Spleen (tissue), 11 donors: ENCODE measurements at regions not wholly inside any gene's neighbourhood (a gene's known extent, or its start where the extent isn't known, plus 50 kb on each side); places are given as distances from the start of the nearest gene placed in this dataset.

Experiments used
- DNase-seq: peaks from one replicate; pipeline ENCODE4 v3.0.0-alpha.2; 2020
- H3K27ac ChIP-seq, 8 donors: fragments of 200-600 bp; sonication (generic) in 7 of 8; 1 replicate in 4 of 8; 2 replicates in 4 of 8; pipeline versions ENCODE4 v1.5.0 to v1.8.0; 2016 to 2021; ENCODE audit warnings: inconsistent platforms in 4 of 8, mild to moderate bottlenecking in 4 of 8, moderate library complexity in 1 of 8
- H3K27me3 ChIP-seq, 7 donors: fragments of 200-600 bp; sonication (generic) in 6 of 7; replicated peaks in 1 of 7; 1 replicate in 4 of 7; 2 replicates in 3 of 7; pipeline versions ENCODE4 v1.5.0 to v1.8.0; 2016 to 2021; ENCODE audit warnings: inconsistent platforms in 3 of 7, mild to moderate bottlenecking in 1 of 7
- H3K36me3 ChIP-seq, 6 donors: fragments of 200-600 bp; sonication (generic) in 5 of 6; 1 replicate in 4 of 6; 2 replicates in 2 of 6; pipeline versions ENCODE4 v1.5.0 to v1.8.0; 2016 to 2021; ENCODE audit warnings: inconsistent platforms in 2 of 6
- H3K4me1 ChIP-seq, 6 donors: fragments of 200-600 bp; sonication (generic) in 5 of 6; 1 replicate in 3 of 6; 2 replicates in 3 of 6; pipeline versions ENCODE4 v1.5.0 to v1.8.0; 2016 to 2021; ENCODE audit warnings: inconsistent platforms in 3 of 6
- H3K4me3 ChIP-seq, 8 donors: fragments of 200-600 bp; sonication (generic) in 7 of 8; 1 replicate in 4 of 8; 2 replicates in 4 of 8; pipeline versions ENCODE4 v1.5.0 to v1.8.0; 2016 to 2021; ENCODE audit warnings: inconsistent platforms in 4 of 8, mild to moderate bottlenecking in 4 of 8, moderate library complexity in 2 of 8
- H3K9me3 ChIP-seq, 8 donors: fragments of 200-600 bp; sonication (generic) in 7 of 8; 1 replicate in 4 of 8; 2 replicates in 4 of 8; pipeline versions ENCODE4 v1.5.0 to v1.8.0; 2016 to 2021; ENCODE audit warnings: inconsistent platforms in 4 of 8
- CTCF ChIP-seq, 11 experiments: fragments of 200-600 bp in 7 of 11; fragments of 450-650 bp in 4 of 11; sonication (generic) in 4 of 11; IDR thresholded peaks in 8 of 11; conservative IDR thresholded peaks in 3 of 11; 1 replicate in 7 of 11; 2 replicates in 4 of 11; pipeline versions ENCODE4 v1.4.0 to v1.8.0; 2016 to 2021; ENCODE audit warnings: antibody characterized with exemption in 11 of 11, inconsistent platforms in 4 of 11, mild to moderate bottlenecking in 1 of 11
- POLR2A ChIP-seq, 3 donors: fragments of 450-650 bp; IDR thresholded peaks; one replicate each; pipeline ENCODE4 v1.5.1; 2017; ENCODE audit warnings: antibody characterized with exemption in 3 of 3, mild to moderate bottlenecking in 1 of 3
- POLR2AphosphoS5 ChIP-seq, 3 donors: sonication (generic); formaldehyde crosslinking; IDR thresholded peaks; one replicate each; pipeline ENCODE4 v1.5.1; 2017; ENCODE audit warnings: antibody characterized with exemption in 3 of 3
- WGBS, 5 donors: extraction: QIAGEN DNeasy Blood & Tissue Kit in 3 of 5; methylation state at CpG; one replicate each; pipeline versions ENCODE4 v1.1.5 to v1.1.7; 2013 to 2018; 5-methylcytosine and 5-hydroxymethylcytosine counted together
- intact Hi-C: fragments of 100-400 bp; cut with DNase I; formaldehyde crosslinking; loops from one replicate; pipeline ENCODE4 v1.15.0; 2023; ENCODE audit warnings: low total_unique reads
- donor health status: healthy with polysubstance abuse.
- donor health status: DM: no; HTN: no; CAD: no; lungs with moderate emphysema.
- donor health status: DM: no; HTN: no; CAD: no.
- donor health status: Bipolar disorder and iron deficiency.
- donor health status: healthy.
- donor health status: DM: no; HTN: no; CAD: no.
- donor health status: DM: yes; HTN: yes; CAD: no.

GRCh38 chr7:96495751-96496216 lies 173.9 kb upstream of the SLC25A13 start:
- H3K4me1 ChIP-seq = peaks cover 0 to 3% (median 0%) of the 10 kb centered on the region in 6 donors
- no peaks in the 10 kb centered on the region for H3K27me3 ChIP-seq
- 26 to 55% (median 37%) methylated on average over 6 of the region's 6 CpGs for WGBS, 5 donors
- no peak for DNase-seq
- H3K36me3 ChIP-seq = no peaks in the 10 kb centered on the region
- H3K27ac ChIP-seq = no peak overlapping the region
- H3K9me3 ChIP-seq = no peaks in the 10 kb centered on the region
- H3K4me3 ChIP-seq = no peak overlapping the region
- TF ChIP-seq POLR2AphosphoS5 (IDR thresholded peaks at IDR 0.05) = no peak
- intact Hi-C loops = no loop called here

GRCh38 chr7:96486681-96487080 lies 164.8 kb upstream of the SLC25A13 start:
- whole genome bisulfite sequencing, 5 donors = 86 to 95% (median 87%) methylated on average over 4 of the region's 4 CpGs
- TF ChIP-seq CTCF (IDR thresholded peaks at IDR 0.05 in 8 of 11, conservative IDR thresholded peaks at IDR 0.05 in 3 of 11) (no peak), POLR2A (IDR thresholded peaks at IDR 0.05) (no peak), POLR2AphosphoS5 (IDR thresholded peaks at IDR 0.05) (no peak)
- DNase-seq = no peak
- intact Hi-C loops = no loop called here
- Histone ChIP-seq H3K4me3 (no peak overlapping the region), H3K27me3 (no peaks in the 10 kb centered on the region), H3K9me3 (no peaks in the 10 kb centered on the region), H3K36me3 (no peaks in the 10 kb centered on the region), H3K4me1 (no peaks in the 10 kb centered on the region), H3K27ac (no peak overlapping the region)

- no peaks in the 10 kb centered on the region for H3K4me1 ChIP-seq
- no peak for TF ChIP-seq POLR2AphosphoS5 (IDR thresholded peaks at IDR 0.05)
- TF ChIP-seq CTCF (IDR thresholded peaks at IDR 0.05 in 8 of 11, conservative IDR thresholded peaks at IDR 0.05 in 3 of 11) = no peak
- TF ChIP-seq POLR2A (IDR thresholded peaks at IDR 0.05) = no peak
- intact Hi-C loops = no loop called here
- no peaks in the 10 kb centered on the region for H3K9me3 ChIP-seq
- H3K4me3 ChIP-seq = no peak overlapping the region
- H3K36me3 ChIP-seq = no peaks in the 10 kb centered on the region
- H3K27ac ChIP-seq = no peak overlapping the region
- H3K27me3 ChIP-seq = no peaks in the 10 kb centered on the region
- no peak for DNase-seq
- WGBS, 5 donors = 78 to 100% (median 93%) methylated on average over 1 of the region's 1 CpG
Measured at GRCh38 chr7:96484845-96485244, 162.9 kb upstream of the SLC25A13 start.

- no peak for TF ChIP-seq CTCF (IDR thresholded peaks at IDR 0.05 in 8 of 11, conservative IDR thresholded peaks at IDR 0.05 in 3 of 11)
- no peak for TF ChIP-seq POLR2A (IDR thresholded peaks at IDR 0.05)
- no peak for TF ChIP-seq POLR2AphosphoS5 (IDR thresholded peaks at IDR 0.05)
- DNase-seq = no peak
- Histone ChIP-seq H3K4me3 (no peak overlapping the region), H3K27me3 (no peaks in the 10 kb centered on the region), H3K36me3 (no peaks in the 10 kb centered on the region), H3K9me3 (no peaks in the 10 kb centered on the region), H3K4me1 (no peaks in the 10 kb centered on the region), H3K27ac (no peak overlapping the region)
- intact Hi-C loops = no loop called here
- WGBS, 5 donors = 60 to 76% (median 66%) methylated on average over 2 of the region's 2 CpGs
Measured at GRCh38 chr7:96484091-96484490, 162.2 kb upstream of the SLC25A13 start.

- Histone ChIP-seq H3K27me3 (no peaks in the 10 kb centered on the region), H3K9me3 (no peaks in the 10 kb centered on the region), H3K4me1 (no peaks in the 10 kb centered on the region), H3K36me3 (no peaks in the 10 kb centered on the region), H3K4me3 (no peak overlapping the region), H3K27ac (no peak overlapping the region)
- no peak for DNase-seq
- intact Hi-C loops = no loop called here
- TF ChIP-seq CTCF (IDR thresholded peaks at IDR 0.05 in 8 of 11, conservative IDR thresholded peaks at IDR 0.05 in 3 of 11) (no peak), POLR2A (IDR thresholded peaks at IDR 0.05) (no peak), POLR2AphosphoS5 (IDR thresholded peaks at IDR 0.05) (no peak)
- WGBS, 5 donors = 72 to 95% (median 85%) methylated on average over 1 of the region's 1 CpG
Measured at GRCh38 chr7:96481796-96482195, 159.9 kb upstream of the SLC25A13 start.
